Glutamatergic neuron (in vitro differentiated cells): ENCODE measurements at regions not wholly inside any gene's neighbourhood (a gene's known extent, or its start where the extent isn't known, plus 50 kb on each side); places are given as distances from the start of the nearest gene placed in this dataset.

Experiments used
- DNase-seq: peaks from one replicate; pipeline ENCODE4 v3.0.0; 2022
- H3K27ac Mint-ChIP-seq: one replicate; pipeline ENCODE4 v1.8.0; 2020; ENCODE audit warnings: mild to moderate bottlenecking, mixed read lengths, inconsistent platforms; ENCODE audit not compliant: unreplicated experiment
- H3K27me3 Mint-ChIP-seq: one replicate; pipeline ENCODE4 v1.8.0; 2020; ENCODE audit warnings: mild to moderate bottlenecking, moderate library complexity, mixed read lengths, inconsistent platforms; ENCODE audit not compliant: unreplicated experiment
- H3K36me3 Mint-ChIP-seq: one replicate; pipeline ENCODE4 v1.8.0; 2020; ENCODE audit warnings: mild to moderate bottlenecking, mixed read lengths, inconsistent platforms; ENCODE audit not compliant: unreplicated experiment
- H3K4me1 Mint-ChIP-seq: one replicate; pipeline ENCODE4 v1.8.0; 2020; ENCODE audit warnings: mild to moderate bottlenecking, low read depth, mixed read lengths, inconsistent platforms; ENCODE audit not compliant: unreplicated experiment
- H3K4me3 Mint-ChIP-seq: one replicate; pipeline ENCODE4 v1.8.0; 2020; ENCODE audit warnings: mild to moderate bottlenecking, mixed read lengths, inconsistent platforms; ENCODE audit not compliant: unreplicated experiment
- H3K9me3 Mint-ChIP-seq: one replicate; pipeline ENCODE4 v1.8.0; 2020; ENCODE audit warnings: mild to moderate bottlenecking, moderate library complexity, mixed read lengths, inconsistent platforms; ENCODE audit not compliant: unreplicated experiment
- CTCF ChIP-seq: fragments of 200-600 bp; sonication (generic); IDR thresholded peaks from one replicate; pipeline ENCODE4 v1.5.0; 2021; ENCODE audit not compliant: partially characterized antibody, unreplicated experiment

- peaks cover 2% of the 10 kb centered on the region for H3K27me3 Mint-ChIP-seq
- H3K27ac Mint-ChIP-seq = no peak overlapping the region
- H3K4me1 Mint-ChIP-seq = no peaks in the 10 kb centered on the region
- no peak for TF ChIP-seq CTCF
- H3K4me3 Mint-ChIP-seq = no peak overlapping the region
- DNase-seq = no peak
- H3K36me3 Mint-ChIP-seq = no peaks in the 10 kb centered on the region
- H3K9me3 Mint-ChIP-seq = no peaks in the 10 kb centered on the region
Measured at GRCh38 chr2:53476834-53477233, 290.8 kb upstream of the CHAC2 start.

DNA sequence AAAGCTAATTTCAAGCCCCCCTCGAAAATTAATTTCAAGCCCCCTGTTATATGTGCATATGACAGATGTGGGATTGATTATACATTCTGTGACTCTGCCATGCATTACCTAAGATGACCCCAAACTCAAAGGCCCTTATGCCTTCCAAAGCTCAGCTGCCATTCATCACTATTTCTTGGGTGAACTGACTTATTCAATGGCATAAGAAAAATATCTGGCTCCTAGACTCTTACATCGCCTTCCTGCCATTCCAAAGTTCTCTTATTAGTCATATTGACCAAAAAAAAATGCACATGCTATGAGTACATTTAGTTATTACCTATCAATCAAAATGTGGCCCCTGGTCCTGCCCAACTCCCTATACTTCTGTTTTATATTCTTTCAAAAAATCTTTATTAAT lies 291.8 kb upstream of the CHAC2 start:
- Mint-ChIP-seq H3K36me3 (no peaks in the 10 kb centered on the region), H3K4me1 (no peaks in the 10 kb centered on the region), H3K9me3 (no peaks in the 10 kb centered on the region), H3K27ac (no peak overlapping the region), H3K27me3 (peaks cover 2% of the 10 kb centered on the region), H3K4me3 (no peak overlapping the region)
- TF ChIP-seq CTCF = no peak
- DNase-seq = no peak

- Mint-ChIP-seq H3K9me3 (no peaks in the 10 kb centered on the region), H3K4me1 (no peaks in the 10 kb centered on the region), H3K4me3 (no peak overlapping the region), H3K27ac (no peak overlapping the region), H3K36me3 (no peaks in the 10 kb centered on the region), H3K27me3 (peaks cover 2% of the 10 kb centered on the region)
- no peak for DNase-seq
- no peak for TF ChIP-seq CTCF
Measured at GRCh38 chr2:53475321-53475720, 292.3 kb upstream of the CHAC2 start.

- no peak for TF ChIP-seq CTCF
- Mint-ChIP-seq H3K4me3 (no peak overlapping the region), H3K9me3 (no peaks in the 10 kb centered on the region), H3K4me1 (no peaks in the 10 kb centered on the region), H3K27me3 (peaks cover 2% of the 10 kb centered on the region), H3K27ac (no peak overlapping the region), H3K36me3 (no peaks in the 10 kb centered on the region)
- no peak for DNase-seq
Measured at GRCh38 chr2:53474914-53475313, 292.7 kb upstream of the CHAC2 start.

GRCh38 chr2:53473775-53474311 lies 293.8 kb upstream of the CHAC2 start:
- H3K9me3 Mint-ChIP-seq = no peaks in the 10 kb centered on the region
- H3K36me3 Mint-ChIP-seq = no peaks in the 10 kb centered on the region
- H3K27ac Mint-ChIP-seq = no peak overlapping the region
- no peak for TF ChIP-seq CTCF
- H3K27me3 Mint-ChIP-seq = peaks cover 2% of the 10 kb centered on the region
- no peak overlapping the region for H3K4me3 Mint-ChIP-seq
- H3K4me1 Mint-ChIP-seq = no peaks in the 10 kb centered on the region
- DNase-seq = no peak
